GM12872 (cell line): ENCODE measurements at regions not wholly inside any gene's neighbourhood (a gene's known extent, or its start where the extent isn't known, plus 50 kb on each side); places are given as distances from the start of the nearest gene placed in this dataset.

Experiments used
- TF ChIP-seq, protein P1 (sequence below): IDR thresholded peaks from 3 replicates; pipeline ENCODE4 v1.5.1; 2011; ENCODE audit warnings: low read depth, mild to moderate bottlenecking, low read length, moderate library complexity; ENCODE audit not compliant: insufficient read depth

- TF ChIP-seq, protein P1, sequence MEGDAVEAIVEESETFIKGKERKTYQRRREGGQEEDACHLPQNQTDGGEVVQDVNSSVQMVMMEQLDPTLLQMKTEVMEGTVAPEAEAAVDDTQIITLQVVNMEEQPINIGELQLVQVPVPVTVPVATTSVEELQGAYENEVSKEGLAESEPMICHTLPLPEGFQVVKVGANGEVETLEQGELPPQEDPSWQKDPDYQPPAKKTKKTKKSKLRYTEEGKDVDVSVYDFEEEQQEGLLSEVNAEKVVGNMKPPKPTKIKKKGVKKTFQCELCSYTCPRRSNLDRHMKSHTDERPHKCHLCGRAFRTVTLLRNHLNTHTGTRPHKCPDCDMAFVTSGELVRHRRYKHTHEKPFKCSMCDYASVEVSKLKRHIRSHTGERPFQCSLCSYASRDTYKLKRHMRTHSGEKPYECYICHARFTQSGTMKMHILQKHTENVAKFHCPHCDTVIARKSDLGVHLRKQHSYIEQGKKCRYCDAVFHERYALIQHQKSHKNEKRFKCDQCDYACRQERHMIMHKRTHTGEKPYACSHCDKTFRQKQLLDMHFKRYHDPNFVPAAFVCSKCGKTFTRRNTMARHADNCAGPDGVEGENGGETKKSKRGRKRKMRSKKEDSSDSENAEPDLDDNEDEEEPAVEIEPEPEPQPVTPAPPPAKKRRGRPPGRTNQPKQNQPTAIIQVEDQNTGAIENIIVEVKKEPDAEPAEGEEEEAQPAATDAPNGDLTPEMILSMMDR, result no peak
These were observed 187.2 kb upstream of the MYL2 start for GRCh38 chr12:111107392-111108178.

GRCh38 chr12:111105294-111105693 lies 184.9 kb upstream of the MYL2 start:
- TF ChIP-seq, protein P1, result no peak

DNA sequence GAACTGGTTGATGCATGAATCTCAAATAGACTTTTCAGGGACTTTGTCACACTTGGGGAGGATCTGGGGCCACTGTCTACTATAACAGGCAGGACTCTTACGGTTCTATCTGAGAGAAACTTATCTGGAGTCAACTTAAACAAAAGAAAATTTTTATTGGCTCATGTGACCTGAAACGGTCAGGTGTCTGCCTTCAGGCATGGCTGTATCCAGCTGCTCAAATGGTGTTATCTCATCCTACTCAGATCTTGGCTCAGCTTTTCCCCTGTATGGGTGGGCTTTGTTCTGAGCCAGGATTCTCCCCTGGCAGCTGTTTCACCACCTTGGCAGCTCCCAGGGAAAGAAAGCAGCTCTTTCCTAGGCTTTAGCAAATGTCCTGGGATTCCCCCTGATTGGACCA lies 183.2 kb upstream of the MYL2 start:
- TF ChIP-seq, protein P1, result no peak

DNA sequence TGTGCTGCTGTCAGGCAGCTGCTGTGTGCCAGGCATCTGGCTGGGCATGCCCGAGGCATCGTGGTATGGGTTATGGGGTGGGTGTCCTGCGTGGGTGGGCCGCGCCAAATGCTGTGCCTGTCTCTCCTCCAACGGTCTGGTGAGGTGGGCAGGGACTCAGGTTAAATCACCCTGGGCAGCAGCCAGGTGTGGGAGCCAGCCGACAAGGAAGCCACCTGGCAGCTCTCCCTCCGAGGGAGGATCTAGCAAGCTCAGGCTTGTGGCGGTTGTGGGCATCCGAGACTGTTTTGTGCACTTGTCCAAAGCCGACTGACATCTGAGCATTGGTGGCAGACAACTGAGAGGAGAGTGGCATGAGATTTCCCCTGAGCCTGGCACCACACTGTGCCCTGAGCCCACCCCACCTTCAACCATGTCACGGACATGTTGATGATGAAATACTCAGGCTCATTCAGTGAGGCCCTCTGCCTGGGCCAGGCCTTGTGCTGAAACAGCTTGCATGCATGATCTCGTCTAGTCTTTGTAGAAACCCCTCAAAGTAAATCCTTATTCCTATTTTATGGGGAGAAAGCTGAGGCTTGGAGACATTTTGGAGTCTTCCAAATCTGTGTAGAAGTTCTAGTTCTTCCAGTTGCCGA lies 181.8 kb upstream of the MYL2 start:
- TF ChIP-seq, protein P1, result no peak

- TF ChIP-seq, protein P1, result no peak
These were observed 180.6 kb upstream of the MYL2 start for GRCh38 chr12:111101003-111101402.

DNA sequence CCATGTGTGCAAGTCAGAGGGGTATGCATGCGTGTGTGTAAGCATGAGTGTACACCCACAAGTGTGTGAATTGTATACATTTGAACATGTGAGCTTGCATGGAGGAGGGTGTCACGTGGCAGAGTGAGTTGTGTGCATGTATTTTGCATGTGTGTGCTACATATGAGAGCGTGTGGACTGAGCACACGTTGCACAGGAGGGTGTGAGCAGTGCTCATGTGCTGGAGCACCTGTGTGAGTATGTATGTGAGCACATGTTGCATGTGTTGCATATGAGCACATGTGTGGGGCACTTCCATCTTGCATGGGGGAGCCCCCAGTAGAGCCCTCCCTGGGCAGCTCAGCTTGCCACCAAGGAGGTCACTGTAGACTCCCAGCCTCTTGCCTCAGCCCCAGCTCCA lies 180.2 kb upstream of the MYL2 start:
- TF ChIP-seq, protein P1, result no peak

DNA sequence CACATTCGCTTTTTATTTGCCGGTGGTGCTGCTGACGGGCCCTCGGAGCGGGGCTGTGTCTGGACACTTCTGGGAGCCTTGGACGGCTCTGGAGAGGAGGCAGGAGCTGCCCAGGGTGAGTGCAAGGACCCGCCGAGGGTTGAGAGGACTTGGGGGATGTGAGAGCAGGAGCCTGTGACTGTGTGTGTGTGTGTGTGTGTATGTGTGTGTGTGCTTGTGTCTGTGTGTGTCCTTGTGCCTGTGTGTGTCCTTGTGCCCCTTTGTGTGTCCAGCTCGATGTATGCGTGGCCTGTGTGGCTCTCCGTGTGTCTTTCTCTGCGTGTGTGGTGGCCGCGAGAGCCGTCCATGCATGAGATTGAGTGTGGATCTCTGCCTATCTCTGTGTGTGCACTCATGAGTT lies 179.6 kb upstream of the MYL2 start:
- TF ChIP-seq, protein P1, result no peak
